Duodenal mucosa (tissue), 2 donors: ENCODE measurements at regions not wholly inside any gene's neighbourhood (a gene's known extent, or its start where the extent isn't known, plus 50 kb on each side); places are given as distances from the start of the nearest gene placed in this dataset.
"Not testable (repeated sequence)": the region's sequence is repeated elsewhere in the genome, so short reads cannot be mapped to it uniquely, and the experiment has no call there.

Source experiments
- H3K27ac ChIP-seq: one replicate; pipeline ENCODE4 v1.7.0; 2013; ENCODE audit warnings: low read depth, low read length
- H3K27me3 ChIP-seq, 2 donors: one replicate each; pipeline ENCODE4 v1.7.0; 2013; ENCODE audit warnings: low read length in 2 of 2, control low read depth in 1 of 2; ENCODE audit not compliant: insufficient read depth in 2 of 2, control insufficient read depth in 1 of 2
- H3K36me3 ChIP-seq, 2 donors: one replicate each; pipeline ENCODE4 v1.7.0; 2013; ENCODE audit warnings: low read length in 2 of 2, control low read depth in 1 of 2; ENCODE audit not compliant: insufficient read depth in 2 of 2, control insufficient read depth in 1 of 2
- H3K4me1 ChIP-seq, 2 donors: one replicate each; pipeline ENCODE4 v1.7.0; 2013; ENCODE audit warnings: low read length in 2 of 2, control low read depth in 1 of 2; ENCODE audit not compliant: insufficient read depth in 2 of 2, control insufficient read depth in 1 of 2
- H3K4me3 ChIP-seq, 2 donors: one replicate each; pipeline ENCODE4 v1.7.0; 2013; ENCODE audit warnings: low read length in 2 of 2, low read depth in 1 of 2
- H3K9ac ChIP-seq, 2 donors: one replicate each; pipeline ENCODE4 v1.7.0; 2013; ENCODE audit warnings: low read length in 2 of 2, low read depth in 1 of 2
- H3K9me3 ChIP-seq, 2 donors: one replicate each; pipeline ENCODE4 v1.7.0; 2013; ENCODE audit warnings: low read length in 2 of 2, control low read depth in 1 of 2; ENCODE audit not compliant: control insufficient read depth in 1 of 2

DNA sequence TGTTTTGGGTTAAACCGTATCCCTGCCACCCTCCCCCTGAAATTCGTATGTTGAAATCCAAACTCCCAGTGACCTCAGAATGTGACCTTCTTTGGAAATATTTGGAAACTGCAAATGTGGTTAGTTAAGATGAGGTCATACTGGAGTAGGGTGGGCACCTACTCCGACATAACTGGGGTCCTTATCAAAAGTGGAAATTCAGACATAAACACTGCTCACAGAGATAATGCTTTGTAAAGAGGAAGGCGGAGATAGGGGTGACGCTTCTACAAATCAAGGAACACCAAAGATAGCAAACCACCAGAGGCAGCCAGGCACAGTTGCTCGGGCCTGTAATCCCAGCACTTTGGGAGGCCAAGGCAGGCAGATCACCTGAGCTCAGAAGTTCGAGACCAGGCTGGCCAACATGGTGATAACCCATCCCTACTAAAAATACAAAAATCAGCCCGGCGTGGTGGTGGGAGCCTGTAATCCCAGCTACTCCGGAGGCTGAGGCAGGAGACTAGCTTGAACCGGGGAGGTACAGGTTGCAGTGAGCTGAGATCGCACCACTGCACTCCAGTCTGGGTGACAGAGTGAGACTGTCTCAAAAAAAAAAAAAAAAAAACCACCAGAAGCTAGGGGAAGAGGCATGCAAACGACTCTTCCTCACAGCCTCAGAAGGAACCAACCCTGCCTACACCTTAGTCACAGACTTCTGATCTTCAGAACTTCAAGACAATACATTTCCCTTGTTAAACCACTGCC, 51.1 kb upstream of the CHD2 start:
- Histone ChIP-seq H3K27me3 (no peaks in the 10 kb centered on the region), H3K4me3 (no peak overlapping the region), H3K4me1 (peaks cover 13 to 16% of the 10 kb centered on the region in 2 donors), H3K9ac (no peak overlapping the region), H3K27ac (no peak overlapping the region), H3K36me3 (no peaks in the 10 kb centered on the region), H3K9me3 (no peaks in the 10 kb centered on the region)

DNA sequence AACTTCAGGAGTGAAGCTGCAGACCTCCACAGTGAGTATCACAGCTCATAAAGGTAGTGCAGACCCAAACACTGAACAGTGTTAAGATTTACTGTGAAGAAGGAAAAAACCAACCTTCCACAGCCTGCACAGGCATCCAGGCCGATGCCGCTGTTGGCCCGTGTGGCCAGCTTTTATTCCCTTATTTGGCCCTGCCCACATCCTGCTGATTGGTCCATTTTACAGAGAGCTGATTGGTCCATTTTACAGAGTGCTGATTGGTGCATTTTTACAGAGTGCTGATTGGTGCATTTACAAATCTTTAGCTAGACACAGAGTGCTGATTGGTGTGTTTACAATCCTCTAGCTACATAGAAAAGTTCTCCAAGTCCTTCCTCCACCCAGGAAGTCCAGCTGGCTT, 49.9 kb upstream of the CHD2 start:
- not testable (repeated sequence) for H3K9ac ChIP-seq, H3K4me1 ChIP-seq, H3K27ac ChIP-seq, H3K27me3 ChIP-seq, H3K9me3 ChIP-seq, H3K36me3 ChIP-seq, H3K4me3 ChIP-seq
